ENCODE measurements at regions not wholly inside any gene's neighbourhood (a gene's known extent, or its start where the extent isn't known, plus 50 kb on each side); places are given as distances from the start of the nearest gene placed in this dataset.

- no peak for TF ChIP-seq CTCF (IDR thresholded peaks at IDR 0.05; ENCODE audit: low read length)
- no peak for TF ChIP-seq EZH2 (IDR thresholded peaks at IDR 0.05; ENCODE audit: borderline replicate concordance, low read length)
Observed at GRCh38 chr7:10707519-10707918, 266.2 kb upstream of the PHF14 start.

Data from OCI-LY1 (cell line).